K562 (cell line): ENCODE measurements at regions not wholly inside any gene's neighbourhood (a gene's known extent, or its start where the extent isn't known, plus 50 kb on each side); places are given as distances from the start of the nearest gene placed in this dataset.

Experiments used
- ATAC-seq: fragments of 200-7000 bp; cut with Tn5 transposase; 3 replicates; pipeline ENCODE4 v1.9.1; 2020; ENCODE audit warnings: moderate library complexity
- BruUV-seq: library from RNA; stranded (reverse); fragments of 400-500 nt; replicated peaks from 2 replicates; lab custom pipeline; 2021; lab: Mats Ljungman, UMichigan
- CTCF ChIA-PET: fragments of 300-600 bp; formaldehyde crosslinking; extraction: SDS; loops from one replicate; lab custom pipeline; 2021; ENCODE audit warnings: low intra/inter-chr PET ratio; lab: Yijun Ruan, JAX
- POLR2A ChIA-PET: fragments of 300-600, 350-650 bp; sonication (Branson Sonifier 250); formaldehyde crosslinking; extraction: SDS; loops from one replicate; lab custom pipeline; 2021; ENCODE audit warnings: antibody characterized with exemption, inconsistent platforms; lab: Yijun Ruan, JAX
- DNase-seq, 4 experiments: peaks; one replicate each; pipeline versions ENCODE4 v3.0.0 to v3.0.0-alpha.2; 2011 to 2018; ENCODE audit warnings: low spot score in 3 of 4, mixed read lengths in 3 of 4; ENCODE audit errors: extremely low read depth in 1 of 4
- FAIRE-seq: peaks from 2 replicates; lab custom pipeline; 2011; peaks lifted over from hg19 to GRCh38; lab: Jason Lieb, UNC
- H2AFZ ChIP-seq: 2 replicates; pipeline ENCODE4 v1.6.0; 2011; ENCODE audit warnings: low read depth, low read length, control low read depth, inconsistent platforms
- H3K27ac ChIP-seq: fragments of 200-600 bp; 3 replicates; pipeline ENCODE4 v1.8.0; 2011; ENCODE audit warnings: low read depth, mild to moderate bottlenecking, control low read depth, inconsistent platforms, low read length, moderate library complexity, mixed read lengths; ENCODE audit errors: extremely low read depth
- H3K27me3 ChIP-seq, 2 experiments: fragments of 300-600 bp in 1 of 2; 2 replicates in 1 of 2; 3 replicates in 1 of 2; pipeline versions ENCODE4 v1.6.0 to v1.8.0; 2011; ENCODE audit warnings: inconsistent platforms in 2 of 2, low read length in 2 of 2, mild to moderate bottlenecking in 1 of 2, mixed read lengths in 1 of 2, moderate library complexity in 1 of 2; ENCODE audit not compliant: control insufficient read depth in 2 of 2, insufficient read depth in 2 of 2
- H3K36me3 ChIP-seq: fragments of 300-600 bp; 3 replicates; pipeline ENCODE4 v1.8.0; 2011; ENCODE audit warnings: mild to moderate bottlenecking, low read length, inconsistent platforms; ENCODE audit not compliant: control insufficient read depth, insufficient read depth
- H3K4me1 ChIP-seq, 2 experiments: fragments of 200-600 bp in 1 of 2; replicated peaks in 1 of 2; 2 replicates in 1 of 2; 3 replicates in 1 of 2; pipeline versions ENCODE4 v1.5.1 to v1.8.0; 2011; ENCODE audit warnings: inconsistent platforms in 2 of 2, low read length in 2 of 2, mild to moderate bottlenecking in 1 of 2, mixed read lengths in 1 of 2, moderate library complexity in 1 of 2; ENCODE audit not compliant: control insufficient read depth in 2 of 2, insufficient read depth in 2 of 2
- H3K4me2 ChIP-seq: 2 replicates; pipeline ENCODE4 v1.6.1; 2011; ENCODE audit warnings: low read length, control low read depth, inconsistent platforms, mixed read lengths; ENCODE audit not compliant: insufficient read depth
- H3K4me3 ChIP-seq: fragments of 200-600 bp; sonication (generic), shearing (Covaris generic); 2 replicates; pipeline ENCODE4 v1.5.1; 2016; ENCODE audit warnings: control low read depth, inconsistent platforms
- H3K79me2 ChIP-seq: fragments of 200-600 bp; 3 replicates; pipeline ENCODE4 v1.8.0; 2011; ENCODE audit warnings: low read length, inconsistent platforms; ENCODE audit not compliant: control insufficient read depth, insufficient read depth
- H3K9ac ChIP-seq, 2 experiments: 2 replicates each; pipeline versions ENCODE4 v1.6.0 to v1.6.1; 2011; ENCODE audit warnings: low read depth in 2 of 2, low read length in 2 of 2, control low read depth in 1 of 2, inconsistent platforms in 1 of 2, mild to moderate bottlenecking in 1 of 2, mixed read lengths in 1 of 2; ENCODE audit not compliant: insufficient read depth in 1 of 2
- H3K9me1 ChIP-seq: one replicate; pipeline ENCODE4 v1.6.0; 2011; ENCODE audit warnings: inconsistent platforms, mild to moderate bottlenecking, low read length, moderate library complexity; ENCODE audit not compliant: control insufficient read depth, insufficient read depth
- H3K9me3 ChIP-seq: replicated peaks from 2 replicates; pipeline ENCODE4 v1.5.1; 2011; ENCODE audit warnings: low read depth, low read length, inconsistent platforms; ENCODE audit not compliant: control insufficient read depth, insufficient read depth
- H4K20me1 ChIP-seq: replicated peaks from 2 replicates; pipeline ENCODE4 v1.6.1; 2011; ENCODE audit warnings: low read length, inconsistent platforms, mixed read lengths; ENCODE audit not compliant: control insufficient read depth, insufficient read depth
- ERF ChIP-seq: fragments of 450-650 bp; formaldehyde crosslinking; IDR thresholded peaks from 2 replicates; pipeline ENCODE4 v1.4.0; 2020; ENCODE audit warnings: mild to moderate bottlenecking, mixed read lengths
- KHSRP ChIP-seq: fragments of 450-650 bp; IDR thresholded peaks from 2 replicates; pipeline ENCODE4 v1.6.1; 2017
- NCOR1 ChIP-seq: fragments of 450-650 bp; IDR thresholded peaks from 2 replicates; pipeline ENCODE4 v1.6.1; 2016; ENCODE audit warnings: mild to moderate bottlenecking, moderate library complexity
- PTRF ChIP-seq: fragments of 450-650 bp; IDR thresholded peaks from 2 replicates; pipeline ENCODE4 v1.6.1; 2016; ENCODE audit warnings: mild to moderate bottlenecking, missing genetic modification characterization, missing compliant biosample characterization
- ZNF384 ChIP-seq: IDR thresholded peaks from 2 replicates; pipeline ENCODE4 v1.6.1; 2012; ENCODE audit warnings: low read depth, low read length, improper control_type of control experiment
- ZNF444 ChIP-seq: fragments of 250-450 bp; sonication (Bioruptor Pico); IDR thresholded peaks from 2 replicates; pipeline ENCODE4 v1.4.0; 2020; ENCODE audit warnings: mild to moderate bottlenecking, moderate library complexity
- ZNF699 ChIP-seq: fragments of 250-450 bp; sonication (Bioruptor Pico); IDR thresholded peaks from 2 replicates; pipeline ENCODE4 v1.8.0; 2021; ENCODE audit warnings: mild to moderate bottlenecking, moderate library complexity; ENCODE audit not compliant: insufficient replicate concordance
- in situ Hi-C: fragments of 300-500 bp; cut with MboI; formaldehyde crosslinking; loops from 4 replicates; pipeline ENCODE4 v1.15.0; 2018; ENCODE audit warnings: inconsistent platforms, mixed read lengths
- intact Hi-C: fragments of 100-400 bp; cut with micrococcal nuclease; formaldehyde crosslinking; loops from 2 replicates; pipeline ENCODE4 v1.14.2; 2022
- TF ChIP-seq, protein P1 (sequence below): fragments of 200-800 bp; sonication (Bioruptor generic); IDR thresholded peaks from 2 replicates; pipeline ENCODE4 v1.6.1; 2017; ENCODE audit warnings: missing genetic modification characterization, missing compliant biosample characterization

DNA sequence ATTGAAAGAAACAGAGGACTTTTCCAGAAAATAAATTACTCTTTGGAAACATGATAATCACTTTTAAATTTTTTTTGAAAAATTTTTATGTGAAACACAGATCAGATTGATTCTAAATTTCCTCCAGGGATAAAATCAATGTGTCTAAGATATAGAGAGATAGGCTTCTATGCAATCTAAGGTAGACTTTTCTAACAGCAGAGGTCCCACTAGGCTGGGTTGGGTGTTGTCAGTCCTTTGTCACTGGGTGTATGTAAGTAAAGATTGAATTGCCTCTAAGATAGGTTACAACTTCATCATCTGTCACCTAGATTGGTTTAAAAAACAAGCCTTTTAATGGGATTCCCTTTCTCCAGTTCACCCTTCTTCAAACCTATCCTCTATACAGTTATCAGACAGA is 449.9 kb downstream of the DHX35 start:
- Histone ChIP-seq H2AFZ (no peak overlapping the region), H3K27ac (no peak overlapping the region), H3K9me3 (no peaks in the 10 kb centered on the region), H3K79me2 (no peaks in the 10 kb centered on the region), H3K36me3 (no peaks in the 10 kb centered on the region), H3K27me3 (no peaks in the 10 kb centered on the region), H3K9me1 (no peaks in the 10 kb centered on the region), H3K9ac (no peak overlapping the region), H3K4me2 (no peak overlapping the region), H3K4me1 (no peaks in the 10 kb centered on the region), H3K4me3 (no peak overlapping the region), H4K20me1 (no peaks in the 10 kb centered on the region)
- CTCF ChIA-PET, result no interaction called here
- in situ Hi-C loops, result no loop called here
- no TSS peak for BruUV-seq
- intact Hi-C loops, result no loop called here
- DNase-seq (no peak), ATAC-seq (no peak), FAIRE-seq (no peak)
- POLR2A ChIA-PET, result no interaction called here
- no peak for TF ChIP-seq ZNF699 (CRISPR knock-in tag)
- no peak for TF ChIP-seq NCOR1
- no peak for TF ChIP-seq PTRF
- TF ChIP-seq ZNF384, result no peak
- TF ChIP-seq, protein P1, sequence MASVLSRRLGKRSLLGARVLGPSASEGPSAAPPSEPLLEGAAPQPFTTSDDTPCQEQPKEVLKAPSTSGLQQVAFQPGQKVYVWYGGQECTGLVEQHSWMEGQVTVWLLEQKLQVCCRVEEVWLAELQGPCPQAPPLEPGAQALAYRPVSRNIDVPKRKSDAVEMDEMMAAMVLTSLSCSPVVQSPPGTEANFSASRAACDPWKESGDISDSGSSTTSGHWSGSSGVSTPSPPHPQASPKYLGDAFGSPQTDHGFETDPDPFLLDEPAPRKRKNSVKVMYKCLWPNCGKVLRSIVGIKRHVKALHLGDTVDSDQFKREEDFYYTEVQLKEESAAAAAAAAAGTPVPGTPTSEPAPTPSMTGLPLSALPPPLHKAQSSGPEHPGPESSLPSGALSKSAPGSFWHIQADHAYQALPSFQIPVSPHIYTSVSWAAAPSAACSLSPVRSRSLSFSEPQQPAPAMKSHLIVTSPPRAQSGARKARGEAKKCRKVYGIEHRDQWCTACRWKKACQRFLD, result no peak
- no peak for TF ChIP-seq ERF
- TF ChIP-seq ZNF444 (CRISPR knock-in tag), result no peak
- no peak for TF ChIP-seq KHSRP
